GM21526 (cell line): ENCODE measurements at regions not wholly inside any gene's neighbourhood (a gene's known extent, or its start where the extent isn't known, plus 50 kb on each side); places are given as distances from the start of the nearest gene placed in this dataset.
"Not testable (repeated sequence)": the region's sequence is repeated elsewhere in the genome, so short reads cannot be mapped to it uniquely, and the experiment has no call there.

Experiments used
- ATAC-seq: cut with Tn5 transposase; IDR thresholded peaks from one replicate; pipeline ENCODE4 v1.9.1; 2021; ENCODE audit warnings: moderate library complexity; ENCODE audit not compliant: unreplicated experiment, low FRiP score

GRCh38 chr5:99773290-99773689 lies 761.9 kb upstream of the FAM174A start:
- no peak for ATAC-seq

- ATAC-seq: no peak
Measured at GRCh38 chr5:99771296-99771695, 763.9 kb upstream of the FAM174A start.

GRCh38 chr5:99765011-99765410 lies 770.2 kb upstream of the FAM174A start:
- no peak for ATAC-seq

- no peak for ATAC-seq
Measured at GRCh38 chr5:99763021-99763774, 772.0 kb upstream of the FAM174A start.

GRCh38 chr5:99747342-99747741 lies 787.8 kb upstream of the FAM174A start:
- no peak for ATAC-seq

GRCh38 chr5:99733146-99733545 lies 802.0 kb upstream of the FAM174A start:
- not testable (repeated sequence) for ATAC-seq

GRCh38 chr5:99730653-99731052 lies 801.8 kb upstream of the CHD1 start:
- not testable (repeated sequence) for ATAC-seq

- ATAC-seq: no peak
Measured at GRCh38 chr5:99724732-99725290, 796.0 kb upstream of the CHD1 start.

- no peak for ATAC-seq
Measured at GRCh38 chr5:99721506-99721905, 792.7 kb upstream of the CHD1 start.

GRCh38 chr5:99715921-99716320 lies 787.1 kb upstream of the CHD1 start:
- no peak for ATAC-seq

GRCh38 chr5:99706160-99706559 lies 777.4 kb upstream of the CHD1 start:
- ATAC-seq: no peak

GRCh38 chr5:99702565-99702964 lies 773.8 kb upstream of the CHD1 start:
- ATAC-seq: no peak

GRCh38 chr5:99694884-99695283 lies 766.1 kb upstream of the CHD1 start:
- ATAC-seq: no peak

GRCh38 chr5:99686538-99686937 lies 757.7 kb upstream of the CHD1 start:
- ATAC-seq: no peak

- no peak for ATAC-seq
Measured at GRCh38 chr5:99675974-99676373, 747.2 kb upstream of the CHD1 start.

GRCh38 chr5:99674101-99674500 lies 745.3 kb upstream of the CHD1 start:
- no peak for ATAC-seq

GRCh38 chr5:99664972-99665371 lies 736.2 kb upstream of the CHD1 start:
- ATAC-seq: no peak

- ATAC-seq: no peak
Measured at GRCh38 chr5:99651298-99651697, 722.5 kb upstream of the CHD1 start.

GRCh38 chr5:99646011-99646647 lies 717.3 kb upstream of the CHD1 start:
- ATAC-seq: no peak

- no peak for ATAC-seq
Measured at GRCh38 chr5:99644822-99645221, 716.0 kb upstream of the CHD1 start.

- ATAC-seq: no peak
Measured at GRCh38 chr5:99640646-99641045, 711.8 kb upstream of the CHD1 start.

GRCh38 chr5:99639905-99640304 lies 711.1 kb upstream of the CHD1 start:
- ATAC-seq: no peak
